Breast epithelium (tissue), 4 donors: ENCODE measurements at regions not wholly inside any gene's neighbourhood (a gene's known extent, or its start where the extent isn't known, plus 50 kb on each side); places are given as distances from the start of the nearest gene placed in this dataset.

Source experiments
- DNase-seq, 2 donors: peaks; one replicate each; pipeline ENCODE4 v3.0.0-alpha.2; 2019; ENCODE audit warnings: low spot score in 2 of 2
- H3K27ac ChIP-seq, 2 donors: fragments of 200-600 bp; sonication (generic) in 1 of 2; one replicate each; pipeline ENCODE4 v1.5.1; 2016 to 2019; ENCODE audit warnings: mild to moderate bottlenecking in 1 of 2
- H3K27me3 ChIP-seq, 2 donors: fragments of 200-600 bp; sonication (generic) in 1 of 2; one replicate each; pipeline versions ENCODE4 v1.5.1 to v1.6.0; 2017 to 2019; ENCODE audit warnings: control low read depth in 1 of 2, mild to moderate bottlenecking in 1 of 2
- H3K36me3 ChIP-seq: fragments of 200-600 bp; one replicate; pipeline ENCODE4 v1.5.1; 2019
- H3K4me1 ChIP-seq, 2 donors: fragments of 200-600 bp; sonication (generic); one replicate each; pipeline ENCODE4 v1.5.1; 2016 to 2019; ENCODE audit warnings: control low read depth in 1 of 2
- H3K4me3 ChIP-seq, 3 donors: fragments of 200-600 bp; sonication (generic); 1 replicate in 2 of 3; 2 replicates in 1 of 3; pipeline ENCODE4 v1.5.1; 2016 to 2019; ENCODE audit warnings: mild to moderate bottlenecking in 3 of 3, moderate library complexity in 2 of 3
- H3K9me3 ChIP-seq, 2 donors: fragments of 200-600 bp; sonication (generic) in 1 of 2; one replicate each; pipeline ENCODE4 v1.5.1; 2016 to 2019; ENCODE audit warnings: control low read depth in 1 of 2
- POLR2A ChIP-seq: fragments of 450-650 bp; IDR thresholded peaks from one replicate; pipeline ENCODE4 v1.6.1; 2016; ENCODE audit warnings: antibody characterized with exemption, mild to moderate bottlenecking, moderate library complexity
- POLR2AphosphoS5 ChIP-seq, 3 donors: sonication (generic); formaldehyde crosslinking; IDR thresholded peaks; one replicate each; pipeline ENCODE4 v1.6.1; 2017; ENCODE audit warnings: antibody characterized with exemption in 3 of 3
- intact Hi-C: fragments of 100-400 bp; cut with DNase I; formaldehyde crosslinking; loops from one replicate; pipeline ENCODE4 v1.15.1; 2023; ENCODE audit warnings: low total_unique reads
- TF ChIP-seq, protein P1 (sequence below), 3 donors: fragments of 450-650 bp; IDR thresholded peaks; one replicate each; pipeline ENCODE4 v1.5.1; 2016 to 2017; ENCODE audit warnings: antibody characterized with exemption in 3 of 3, mild to moderate bottlenecking in 3 of 3, moderate library complexity in 3 of 3

DNA sequence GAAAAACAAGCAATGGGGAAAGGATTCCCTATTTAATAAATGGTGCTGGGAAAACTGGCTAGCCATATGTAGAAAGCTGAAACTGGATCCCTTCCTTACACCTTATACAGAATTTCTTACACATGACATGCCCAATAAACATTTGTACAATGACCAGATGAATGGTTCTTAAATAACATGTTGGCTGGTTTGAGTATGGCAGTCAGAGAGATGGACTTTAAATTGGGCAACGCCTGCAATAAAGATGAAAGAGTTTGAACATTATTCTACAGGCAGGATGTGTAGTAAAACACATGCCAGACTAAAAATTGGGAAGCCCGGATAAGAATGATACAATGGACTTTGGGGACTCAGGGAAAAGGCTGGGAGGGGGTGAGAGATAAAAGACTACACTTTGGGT, 360.6 kb upstream of the KITLG start:
- no peak for DNase-seq
- TF ChIP-seq POLR2A (no peak), POLR2AphosphoS5 (IDR thresholded peaks at IDR 0.05) (no peak)
- TF ChIP-seq, protein P1, sequence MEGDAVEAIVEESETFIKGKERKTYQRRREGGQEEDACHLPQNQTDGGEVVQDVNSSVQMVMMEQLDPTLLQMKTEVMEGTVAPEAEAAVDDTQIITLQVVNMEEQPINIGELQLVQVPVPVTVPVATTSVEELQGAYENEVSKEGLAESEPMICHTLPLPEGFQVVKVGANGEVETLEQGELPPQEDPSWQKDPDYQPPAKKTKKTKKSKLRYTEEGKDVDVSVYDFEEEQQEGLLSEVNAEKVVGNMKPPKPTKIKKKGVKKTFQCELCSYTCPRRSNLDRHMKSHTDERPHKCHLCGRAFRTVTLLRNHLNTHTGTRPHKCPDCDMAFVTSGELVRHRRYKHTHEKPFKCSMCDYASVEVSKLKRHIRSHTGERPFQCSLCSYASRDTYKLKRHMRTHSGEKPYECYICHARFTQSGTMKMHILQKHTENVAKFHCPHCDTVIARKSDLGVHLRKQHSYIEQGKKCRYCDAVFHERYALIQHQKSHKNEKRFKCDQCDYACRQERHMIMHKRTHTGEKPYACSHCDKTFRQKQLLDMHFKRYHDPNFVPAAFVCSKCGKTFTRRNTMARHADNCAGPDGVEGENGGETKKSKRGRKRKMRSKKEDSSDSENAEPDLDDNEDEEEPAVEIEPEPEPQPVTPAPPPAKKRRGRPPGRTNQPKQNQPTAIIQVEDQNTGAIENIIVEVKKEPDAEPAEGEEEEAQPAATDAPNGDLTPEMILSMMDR (IDR thresholded peaks at IDR 0.05): no peak
- intact Hi-C loops: no loop called here
- Histone ChIP-seq H3K9me3 (no peaks in the 10 kb centered on the region), H3K27me3 (no peaks in the 10 kb centered on the region), H3K4me1 (no peaks in the 10 kb centered on the region), H3K4me3 (no peak overlapping the region), H3K36me3 (no peaks in the 10 kb centered on the region), H3K27ac (no peak overlapping the region)

DNA sequence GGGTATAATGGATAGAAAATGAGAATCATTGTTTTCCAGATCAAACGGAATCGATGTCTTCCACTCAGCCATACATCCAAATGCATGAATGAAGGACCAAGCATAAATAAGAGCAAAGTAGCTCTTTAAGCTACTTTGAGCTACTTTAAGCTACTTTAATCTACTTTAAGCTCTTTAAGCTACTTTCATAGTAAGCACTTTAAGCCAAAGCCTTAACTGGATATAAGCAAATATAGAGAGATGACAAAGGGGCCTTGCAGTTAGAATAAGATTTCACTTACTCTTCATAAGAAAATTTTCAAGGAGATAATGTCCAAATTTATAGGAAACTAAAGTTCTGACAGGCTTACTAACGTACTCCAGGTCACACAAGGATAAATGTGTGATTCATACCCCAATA, 355.6 kb upstream of the KITLG start:
- H3K27ac ChIP-seq: no peak overlapping the region
- no peak overlapping the region for H3K4me3 ChIP-seq
- intact Hi-C loops: no loop called here
- H3K36me3 ChIP-seq: no peaks in the 10 kb centered on the region
- H3K4me1 ChIP-seq: no peaks in the 10 kb centered on the region
- H3K9me3 ChIP-seq: no peaks in the 10 kb centered on the region
- TF ChIP-seq, protein P1 (IDR thresholded peaks at IDR 0.05): no peak
- TF ChIP-seq POLR2AphosphoS5 (IDR thresholded peaks at IDR 0.05) (no peak), POLR2A (no peak)
- H3K27me3 ChIP-seq: no peaks in the 10 kb centered on the region
- no peak for DNase-seq

DNA sequence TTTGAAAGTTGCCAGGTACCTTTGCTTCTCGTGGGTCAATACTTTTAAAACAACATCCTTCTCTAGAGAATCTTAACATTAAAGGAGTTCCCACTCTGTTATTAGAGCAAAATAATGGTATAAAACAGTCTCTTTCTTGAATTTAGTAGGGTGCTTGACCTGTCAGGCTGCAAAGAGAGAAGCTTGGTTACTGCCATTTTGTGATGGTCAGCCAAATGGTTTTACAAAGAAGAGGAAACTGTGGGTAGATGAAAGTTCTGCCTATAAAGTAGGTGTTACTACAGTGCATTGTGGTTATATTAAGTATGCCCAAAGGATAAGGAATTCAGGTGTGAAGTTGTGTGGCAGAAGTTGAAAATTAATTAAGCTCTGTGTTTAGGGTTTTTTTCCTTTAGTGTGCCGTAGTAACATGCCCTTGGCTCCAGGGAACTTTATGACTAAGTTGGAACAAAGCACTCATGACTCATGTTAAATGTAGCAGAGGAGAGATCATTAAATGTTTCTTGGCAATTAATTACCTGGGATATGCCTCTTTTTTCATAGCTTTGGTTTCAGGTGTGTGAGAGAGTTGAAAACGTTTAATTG, 354.0 kb upstream of the KITLG start:
- no peaks in the 10 kb centered on the region for H3K36me3 ChIP-seq
- no peaks in the 10 kb centered on the region for H3K9me3 ChIP-seq
- intact Hi-C loops: no loop called here
- no peak overlapping the region for H3K4me3 ChIP-seq
- no peaks in the 10 kb centered on the region for H3K27me3 ChIP-seq
- TF ChIP-seq, protein P1 (IDR thresholded peaks at IDR 0.05): no peak
- TF ChIP-seq POLR2A: no peak
- TF ChIP-seq POLR2AphosphoS5 (IDR thresholded peaks at IDR 0.05): no peak
- peak overlapping the region in 1 of 2 donors; percentile 27 for H3K27ac ChIP-seq
- DNase-seq: no peak
- no peaks in the 10 kb centered on the region for H3K4me1 ChIP-seq

DNA sequence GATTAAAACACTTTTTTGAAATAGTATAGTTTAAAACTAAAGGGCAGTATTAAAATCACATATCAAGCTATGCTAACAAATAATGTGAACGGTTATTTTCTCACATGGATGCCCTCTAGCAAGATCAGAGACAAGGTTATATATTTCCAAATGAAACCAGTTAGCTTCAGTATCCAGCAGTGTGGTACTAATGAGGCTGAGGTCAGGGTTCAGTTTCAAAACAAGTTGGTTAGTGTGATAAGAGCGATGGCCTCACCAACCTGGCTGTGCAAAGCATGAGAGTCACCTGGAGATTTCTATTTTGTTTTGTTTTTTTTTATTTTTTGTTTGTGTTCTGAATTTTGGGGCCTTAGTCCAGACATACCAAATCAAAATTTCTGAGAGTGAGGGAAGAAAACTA, 352.2 kb upstream of the KITLG start:
- Histone ChIP-seq H3K4me1 (no peaks in the 10 kb centered on the region), H3K36me3 (no peaks in the 10 kb centered on the region), H3K27ac (no peak overlapping the region), H3K9me3 (no peaks in the 10 kb centered on the region), H3K4me3 (no peak overlapping the region), H3K27me3 (no peaks in the 10 kb centered on the region)
- DNase-seq: no peak
- TF ChIP-seq POLR2AphosphoS5 (IDR thresholded peaks at IDR 0.05) (no peak), POLR2A (no peak)
- TF ChIP-seq, protein P1 (IDR thresholded peaks at IDR 0.05): no peak
- intact Hi-C loops: no loop called here

DNA sequence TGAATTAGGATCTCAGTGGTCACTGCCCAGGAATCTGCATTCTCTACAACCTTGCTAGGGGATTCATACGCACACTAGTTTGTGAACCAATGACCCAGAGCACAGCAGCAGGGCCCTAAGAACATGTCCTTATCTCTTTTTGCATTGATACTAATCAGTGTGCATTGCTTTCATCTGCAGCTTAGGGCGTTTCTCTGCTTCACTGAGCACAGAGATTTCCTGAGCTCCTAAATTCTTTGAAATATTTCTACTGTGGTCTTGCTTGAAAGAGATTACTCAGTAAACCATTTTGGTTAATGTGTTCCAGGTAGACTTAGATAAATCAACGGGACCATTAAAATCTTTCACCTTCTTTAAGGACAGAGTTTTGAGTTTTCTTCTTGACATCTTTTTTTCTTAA, 351.3 kb upstream of the KITLG start:
- no peak for TF ChIP-seq POLR2AphosphoS5 (IDR thresholded peaks at IDR 0.05)
- TF ChIP-seq POLR2A: no peak
- TF ChIP-seq, protein P1 (IDR thresholded peaks at IDR 0.05): no peak
- H3K36me3 ChIP-seq: no peaks in the 10 kb centered on the region
- H3K27me3 ChIP-seq: no peaks in the 10 kb centered on the region
- intact Hi-C loops: no loop called here
- no peak for DNase-seq
- no peaks in the 10 kb centered on the region for H3K9me3 ChIP-seq
- H3K4me3 ChIP-seq: no peak overlapping the region
- H3K27ac ChIP-seq: no peak overlapping the region
- H3K4me1 ChIP-seq: no peaks in the 10 kb centered on the region
